ENCODE measurements at regions not wholly inside any gene's neighbourhood (a gene's known extent, or its start where the extent isn't known, plus 50 kb on each side); places are given as distances from the start of the nearest gene placed in this dataset.

DNA sequence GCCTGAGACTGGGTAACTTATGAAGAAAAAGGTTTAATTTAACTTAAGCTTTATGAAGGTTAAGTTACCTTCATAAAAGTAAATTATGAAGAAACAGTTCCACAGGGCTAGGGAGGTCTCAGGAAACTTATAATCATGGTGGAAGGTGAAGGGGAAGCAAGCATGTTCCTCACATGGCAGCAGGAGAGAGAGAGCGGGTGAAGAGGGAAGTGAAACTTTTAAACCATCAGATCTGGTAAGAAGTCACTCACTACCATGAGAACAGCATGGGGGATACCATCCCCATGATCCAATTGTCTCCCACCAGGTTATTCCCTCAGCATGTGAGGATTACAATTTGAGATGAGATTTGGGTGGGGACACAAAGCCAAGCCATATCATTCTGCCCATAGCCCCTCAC, 944.7 kb upstream of the NDST4 start:
- TF ChIP-seq POLR2AphosphoS5 (IDR thresholded peaks at IDR 0.05; ENCODE audit: low read depth, low read length): no peak
- TF ChIP-seq POLR2A (IDR thresholded peaks at IDR 0.05; ENCODE audit: low read depth, low read length): no peak
